ENCODE measurements at regions not wholly inside any gene's neighbourhood (a gene's known extent, or its start where the extent isn't known, plus 50 kb on each side); places are given as distances from the start of the nearest gene placed in this dataset.

DNA sequence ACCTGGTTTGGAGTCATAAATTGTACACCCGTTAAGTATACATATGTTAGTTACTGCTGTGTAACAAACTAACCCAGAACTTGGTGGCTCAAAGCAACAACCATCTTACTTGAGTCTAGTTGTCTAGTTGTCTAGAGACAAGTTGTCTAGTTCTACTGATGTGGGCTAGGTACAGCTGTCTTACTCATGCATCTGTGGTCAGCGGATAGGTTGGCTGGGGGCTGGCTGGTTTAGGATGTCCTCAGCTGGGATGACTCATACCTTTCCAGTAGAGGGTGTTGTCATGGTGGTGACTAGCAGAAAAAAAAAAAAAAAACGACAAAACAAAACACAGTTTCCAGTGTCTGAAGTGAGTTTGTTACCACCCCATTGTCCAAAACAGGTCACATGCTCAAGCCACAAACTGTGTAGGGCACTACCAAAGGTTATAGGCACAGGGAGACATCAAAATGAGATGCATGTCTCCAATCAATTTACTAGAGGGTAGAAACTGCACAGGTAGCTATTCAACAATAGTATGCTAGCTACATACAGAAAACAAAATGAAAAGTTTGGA lies 680.3 kb downstream of the MED13L start:
- TF ChIP-seq MYC (IDR thresholded peaks at IDR 0.05; ENCODE audit: low read depth, low read length): no peak
- no peak for TF ChIP-seq CTCF (IDR thresholded peaks at IDR 0.05; ENCODE audit: extremely low read depth in 1 of 2, insufficient read depth in 1 of 2, low read depth in 1 of 2, low read length in 2 of 2)
- no peak for TF ChIP-seq POLR2AphosphoS5 (IDR thresholded peaks at IDR 0.05; ENCODE audit: insufficient read depth, low read depth, low read length)
- no peak for TF ChIP-seq POLR2A (IDR thresholded peaks at IDR 0.05; ENCODE audit: low read depth, low read length)
- TF ChIP-seq JUN (IDR thresholded peaks at IDR 0.05; ENCODE audit: borderline replicate concordance, insufficient read depth, insufficient read length, low read depth): no peak
- TF ChIP-seq EZH2 (IDR thresholded peaks at IDR 0.05; ENCODE audit: borderline replicate concordance, low read depth, low read length, severe bottlenecking): no peak

Measured in endothelial cell of umbilical vein (primary cell).